ENCODE measurements at regions not wholly inside any gene's neighbourhood (a gene's known extent, or its start where the extent isn't known, plus 50 kb on each side); places are given as distances from the start of the nearest gene placed in this dataset.

GRCh38 chr13:73929287-73929932, 204.8 kb downstream of the KLF12 start:
- DNase-seq: no peak

- no peak for DNase-seq
Observed at GRCh38 chr13:73924607-73925006, 209.6 kb downstream of the KLF12 start.

- DNase-seq: no peak
Observed at GRCh38 chr13:73922493-73923393, 211.5 kb downstream of the KLF12 start.

- no peak for DNase-seq
Observed at GRCh38 chr13:73918691-73919090, 215.5 kb downstream of the KLF12 start.

- DNase-seq: no peak
Observed at GRCh38 chr13:73913751-73914518, 220.3 kb downstream of the KLF12 start.

GRCh38 chr13:73913079-73913740, 221.0 kb downstream of the KLF12 start:
- DNase-seq: no peak

GRCh38 chr13:73911361-73911760, 222.8 kb downstream of the KLF12 start:
- no peak for DNase-seq

- DNase-seq: no peak
Observed at GRCh38 chr13:73910733-73911132, 223.5 kb downstream of the KLF12 start.

- DNase-seq: no peak
Observed at GRCh38 chr13:73908809-73909208, 225.4 kb downstream of the KLF12 start.

- DNase-seq: no peak
Observed at GRCh38 chr13:73904625-73905024, 229.6 kb downstream of the KLF12 start.

GRCh38 chr13:73903561-73903960, 230.6 kb downstream of the KLF12 start:
- no peak for DNase-seq

- DNase-seq: no peak
Observed at GRCh38 chr13:73902847-73903246, 231.4 kb downstream of the KLF12 start.

- DNase-seq: no peak
Observed at GRCh38 chr13:73902296-73902695, 231.9 kb downstream of the KLF12 start.

GRCh38 chr13:73901324-73902068, 232.7 kb downstream of the KLF12 start:
- DNase-seq: no peak

GRCh38 chr13:73900591-73900990, 233.6 kb downstream of the KLF12 start:
- DNase-seq: no peak

- no peak for DNase-seq
Observed at GRCh38 chr13:73898899-73899298, 235.3 kb downstream of the KLF12 start.

- no peak for DNase-seq
Observed at GRCh38 chr13:73898276-73898675, 235.9 kb downstream of the KLF12 start.

GRCh38 chr13:73894995-73895571, 239.1 kb downstream of the KLF12 start:
- DNase-seq: no peak

- DNase-seq: no peak
Observed at GRCh38 chr13:73893833-73894232, 240.4 kb downstream of the KLF12 start.

GRCh38 chr13:73891805-73892204, 242.4 kb downstream of the KLF12 start:
- no peak for DNase-seq

- DNase-seq: no peak
Observed at GRCh38 chr13:73883162-73883561, 251.0 kb downstream of the KLF12 start.

GRCh38 chr13:73880365-73880764, 253.8 kb downstream of the KLF12 start:
- no peak for DNase-seq
